ENCODE measurements at regions not wholly inside any gene's neighbourhood (a gene's known extent, or its start where the extent isn't known, plus 50 kb on each side); places are given as distances from the start of the nearest gene placed in this dataset.

DNA sequence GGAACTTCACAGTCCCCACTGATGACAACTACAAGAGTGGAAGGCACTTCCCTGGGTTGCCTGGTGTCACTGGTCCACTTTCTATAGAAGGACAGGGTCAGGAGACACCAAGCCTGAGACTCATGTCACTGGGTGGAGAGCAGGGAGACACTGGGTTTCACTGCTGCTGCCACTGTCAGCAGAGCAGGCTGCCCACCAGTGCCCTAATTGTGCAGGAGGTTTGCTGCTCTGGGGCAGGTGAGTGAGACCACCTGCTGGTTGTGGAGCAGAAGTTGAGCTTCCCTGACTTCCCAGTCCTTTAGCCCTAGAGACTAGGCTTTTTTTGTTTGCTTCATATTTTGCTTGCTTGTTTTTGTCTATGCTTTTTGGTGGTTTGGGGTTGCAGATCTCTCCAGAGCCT, 528.4 kb upstream of the RGMA start:
- DNase-seq, result no peak

- no peak for DNase-seq
These were observed 525.5 kb upstream of the RGMA start for GRCh38 chr15:93614386-93615104.

DNA sequence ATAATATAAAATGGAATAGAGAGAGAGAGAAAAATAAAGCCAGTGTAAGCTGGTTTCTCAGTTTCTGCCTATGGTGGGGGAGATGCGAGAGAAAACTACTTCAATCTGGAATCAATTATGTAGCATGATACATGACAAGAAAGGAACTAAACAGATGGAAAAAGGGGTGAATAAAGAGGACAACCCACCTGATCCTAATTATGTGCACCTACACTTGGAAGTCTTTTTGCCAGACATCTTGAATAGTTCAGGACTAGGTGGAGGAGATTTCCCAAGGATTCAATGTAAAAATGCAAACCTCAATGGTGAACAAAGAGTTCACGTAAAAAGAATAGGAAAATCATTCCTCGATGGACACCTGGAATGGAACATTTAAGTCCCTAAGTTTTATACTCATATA, 524.4 kb upstream of the RGMA start:
- DNase-seq, result no peak

GRCh38 chr15:93612953-93613352, 523.9 kb upstream of the RGMA start:
- DNase-seq, result no peak

- no peak for DNase-seq
These were observed 521.9 kb upstream of the RGMA start for GRCh38 chr15:93610944-93611343.

DNA sequence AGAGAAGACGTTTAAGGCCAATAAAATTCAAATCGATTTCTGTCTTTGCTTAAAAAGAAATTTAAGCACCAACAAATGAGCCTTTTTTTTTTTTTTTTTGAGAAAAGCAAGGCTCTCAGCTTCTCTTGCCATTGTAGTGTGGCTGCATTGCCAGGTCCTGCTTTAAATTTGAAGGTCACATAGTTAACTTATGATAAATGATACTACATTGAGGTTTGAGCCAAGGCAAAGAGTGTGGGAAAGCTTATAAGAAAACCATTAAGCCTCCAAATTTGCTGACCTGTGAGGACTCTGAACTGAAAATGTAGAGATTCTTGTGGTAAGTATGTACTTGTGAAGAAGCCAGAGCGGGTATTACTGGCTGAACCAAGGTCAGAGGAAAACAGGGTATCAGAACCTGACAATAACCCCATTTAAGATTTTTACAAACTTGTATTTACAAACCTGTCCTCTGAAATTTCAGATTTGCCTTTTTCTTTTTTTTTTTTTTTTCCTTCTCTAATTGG, 519.7 kb upstream of the RGMA start:
- no peak for DNase-seq

DNA sequence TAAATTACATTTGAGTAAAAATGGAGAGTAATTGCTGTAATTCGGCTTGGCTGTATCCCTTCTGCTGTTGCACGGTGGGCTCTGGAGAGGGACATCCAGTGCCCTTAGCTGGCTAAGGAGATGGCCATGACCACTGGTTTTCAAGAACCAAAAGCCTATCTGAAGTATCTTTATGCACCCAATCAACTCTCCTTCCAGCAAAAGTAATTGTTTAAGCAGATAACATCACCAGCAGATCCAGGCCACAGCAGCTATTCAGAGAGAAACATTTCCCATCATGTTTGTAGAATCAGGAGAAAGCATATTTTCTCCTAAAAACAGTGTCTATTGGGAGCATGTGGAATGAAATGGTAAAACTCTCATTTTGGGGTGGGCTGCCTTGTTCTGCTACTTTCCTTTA, 514.5 kb upstream of the RGMA start:
- DNase-seq, result no peak

DNA sequence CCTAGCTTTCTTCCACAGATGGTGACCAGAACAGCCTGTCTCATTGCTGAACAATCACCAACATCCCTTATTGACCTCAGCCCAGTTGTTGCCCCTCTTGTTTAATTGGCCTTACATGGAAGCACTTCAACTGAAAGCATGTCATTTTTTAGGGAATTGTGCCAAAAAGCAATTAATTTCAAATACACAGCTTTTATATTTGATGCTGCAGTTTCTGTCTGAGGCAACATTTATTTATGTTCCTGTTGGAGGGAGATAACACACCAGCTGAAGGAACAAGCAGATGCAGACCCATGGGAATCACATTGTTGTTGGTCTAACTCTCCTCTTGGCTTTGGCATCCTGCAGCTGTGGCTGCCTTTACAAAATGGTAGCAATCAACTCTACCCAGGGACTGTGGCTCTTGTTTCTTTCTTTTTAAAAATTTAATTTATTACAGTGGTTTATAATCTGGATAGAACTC, 498.1 kb upstream of the RGMA start:
- DNase-seq, result peak; percentile 43

GRCh38 chr15:93585012-93585411, 496.0 kb upstream of the RGMA start:
- DNase-seq, result no peak

- DNase-seq, result no peak
These were observed 495.0 kb upstream of the RGMA start for GRCh38 chr15:93583968-93584367.

- DNase-seq, result no peak
These were observed 494.5 kb upstream of the RGMA start for GRCh38 chr15:93583552-93583951.

DNA sequence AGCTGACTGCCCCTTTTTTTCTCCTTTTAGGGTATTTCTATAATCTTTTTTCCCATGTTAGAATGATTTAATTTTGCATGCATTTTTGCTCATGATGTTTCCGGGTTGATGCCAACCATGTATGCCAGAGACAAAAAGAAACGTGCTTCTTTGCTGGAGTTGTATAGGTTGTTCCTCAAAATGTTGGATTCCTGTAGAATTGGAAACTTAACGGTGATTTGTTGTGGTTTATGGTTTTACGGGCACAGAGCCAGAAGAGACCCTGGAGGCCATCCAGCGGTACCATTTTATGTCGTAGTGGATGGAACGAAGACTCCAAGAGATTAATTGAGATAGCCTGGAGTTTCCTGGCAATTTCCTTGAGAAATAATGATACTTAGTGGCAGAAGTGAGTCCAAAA, 481.5 kb upstream of the RGMA start:
- DNase-seq, result no peak

- no peak for DNase-seq
These were observed 477.8 kb upstream of the RGMA start for GRCh38 chr15:93566762-93567161.

DNA sequence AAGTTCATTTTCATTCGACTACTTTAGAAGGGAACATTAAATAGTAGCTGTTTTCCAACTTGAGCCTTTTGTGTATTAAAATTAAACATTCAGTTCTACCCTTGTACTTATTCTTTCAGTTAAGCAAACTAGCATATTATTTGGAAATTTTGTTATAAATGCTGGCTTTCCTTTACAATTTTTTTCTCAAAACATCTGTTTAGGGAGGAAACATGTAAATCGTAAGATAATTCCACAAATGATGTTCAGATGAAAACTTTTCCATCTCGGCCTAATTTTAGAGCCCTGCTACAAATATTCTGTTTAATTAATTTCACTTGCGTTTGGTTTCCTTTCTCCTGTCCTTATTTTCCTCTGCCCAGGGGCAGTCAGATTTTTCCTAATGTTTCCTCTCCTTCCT, 476.2 kb upstream of the RGMA start:
- DNase-seq, result no peak

DNA sequence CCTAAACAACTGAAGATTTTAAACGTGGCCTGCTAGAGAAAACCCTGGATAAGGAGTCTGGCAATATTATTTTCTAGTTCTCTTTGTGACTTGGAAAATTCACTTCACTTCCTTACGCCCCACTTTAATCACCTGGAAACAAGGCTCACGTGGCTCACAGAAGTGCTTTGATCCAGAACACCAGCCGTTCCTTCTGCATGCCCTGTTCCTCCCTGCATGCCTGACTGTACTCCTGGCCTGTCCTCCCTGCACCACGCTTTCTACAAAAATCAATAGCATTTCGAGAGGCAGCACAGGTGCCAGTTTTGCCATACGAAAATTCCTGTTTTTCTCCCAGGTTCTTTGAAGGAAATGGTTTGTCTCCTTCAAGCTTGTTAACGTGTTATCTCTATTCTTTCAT, 474.2 kb upstream of the RGMA start:
- DNase-seq, result no peak

GRCh38 chr15:93562395-93563123, 473.5 kb upstream of the RGMA start:
- no peak for DNase-seq

- DNase-seq, result no peak
These were observed 468.7 kb upstream of the RGMA start for GRCh38 chr15:93557696-93558095.

DNA sequence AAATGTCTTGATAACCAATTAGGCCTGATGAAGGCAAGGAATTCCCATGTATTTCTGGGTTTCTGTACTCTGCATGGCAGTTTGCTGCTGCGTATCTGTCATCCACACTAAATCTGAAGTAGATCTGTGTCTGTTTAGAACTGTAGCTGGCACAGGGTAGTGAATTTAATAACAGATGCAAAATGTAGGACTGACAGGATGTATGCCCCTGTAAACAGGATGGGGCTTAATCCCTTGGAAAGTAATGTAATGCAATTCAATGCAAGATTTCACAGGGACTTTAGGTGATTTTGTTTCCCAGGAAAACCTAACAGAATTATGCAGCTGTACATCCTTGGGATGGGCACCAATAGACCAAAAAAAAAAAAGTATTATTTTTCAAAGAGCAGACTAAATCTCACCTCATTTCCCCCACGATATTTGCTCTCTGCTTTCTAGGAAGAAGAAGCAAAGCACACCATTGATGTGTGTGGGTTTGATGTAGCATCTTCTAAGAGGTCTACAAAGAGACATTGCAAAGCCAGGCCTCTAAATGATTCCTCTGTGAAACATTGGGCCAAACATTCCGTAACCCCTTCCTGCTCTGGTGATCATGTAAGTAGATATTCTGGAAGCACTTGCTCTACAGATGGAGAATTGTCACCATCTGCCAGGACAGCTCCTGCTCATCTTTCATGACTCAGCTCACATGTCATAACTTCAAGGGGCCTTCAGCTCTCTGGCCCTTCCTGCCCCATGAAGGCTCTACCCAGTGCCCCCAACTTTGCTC, 464.3 kb upstream of the RGMA start:
- no peak for DNase-seq

- DNase-seq, result no peak
These were observed 454.1 kb upstream of the RGMA start for GRCh38 chr15:93543093-93543492.

- DNase-seq, result no peak
These were observed 438.5 kb upstream of the RGMA start for GRCh38 chr15:93527374-93528050.

DNA sequence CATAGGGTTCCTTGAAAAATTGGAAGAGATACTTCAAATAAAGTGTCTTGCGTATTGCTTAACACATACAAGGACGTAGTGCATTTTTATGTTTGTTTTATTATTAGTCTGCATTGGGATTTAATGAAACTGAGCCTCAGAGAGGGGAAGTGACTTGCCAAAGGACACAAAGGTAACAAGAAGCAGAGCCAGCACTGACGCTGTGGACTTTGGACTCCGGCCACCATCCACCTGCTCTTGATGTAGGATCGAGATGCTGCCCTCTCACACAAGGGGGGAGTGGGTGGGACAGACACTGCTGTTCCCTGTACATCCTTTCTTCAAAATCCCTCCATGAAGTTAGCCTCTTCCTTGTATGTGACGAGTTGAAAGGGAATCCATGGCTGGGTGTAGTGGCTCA, 435.4 kb upstream of the RGMA start:
- DNase-seq, result no peak

DNA sequence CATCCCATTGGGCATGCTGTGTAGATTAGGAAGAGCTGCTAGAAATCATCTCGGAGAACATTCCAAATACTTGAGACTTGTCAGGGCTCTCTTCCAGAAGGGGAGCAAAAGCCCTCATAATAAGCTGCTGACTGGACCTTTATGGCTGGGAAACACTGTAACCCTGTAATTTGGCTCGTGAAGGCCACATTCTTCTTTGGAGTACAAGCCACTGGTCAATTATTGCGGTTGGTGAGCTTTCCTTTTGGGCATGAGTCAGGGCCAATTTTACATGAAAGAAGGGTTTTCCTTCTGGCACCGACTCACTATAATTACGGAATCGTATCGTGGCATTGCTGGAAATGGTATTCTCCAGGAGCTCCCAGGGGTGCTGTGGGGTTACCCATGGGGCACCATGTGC, 434.5 kb upstream of the RGMA start:
- no peak for DNase-seq

GRCh38 chr15:93520206-93520605, 431.2 kb upstream of the RGMA start:
- no peak for DNase-seq

Measured in NCI-H2171 (cell line).